Liver (tissue), 8 donors: ENCODE measurements at regions not wholly inside any gene's neighbourhood (a gene's known extent, or its start where the extent isn't known, plus 50 kb on each side); places are given as distances from the start of the nearest gene placed in this dataset.

ENCODE experiments used
- DNase-seq: peaks from one replicate; pipeline ENCODE4 v3.0.0-alpha.2; 2017; ENCODE audit warnings: low spot score
- H3K27ac ChIP-seq, 2 donors: one replicate each; pipeline ENCODE4 v1.7.0; 2013; ENCODE audit warnings: inconsistent platforms in 2 of 2, low read length in 2 of 2, control low read depth in 1 of 2, low read depth in 1 of 2, mild to moderate bottlenecking in 1 of 2
- H3K27me3 ChIP-seq, 4 donors: one replicate each; pipeline versions ENCODE4 v1.6.1 to v1.7.0; 2013; ENCODE audit warnings: low read length in 3 of 4, inconsistent platforms in 1 of 4, mild to moderate bottlenecking in 1 of 4, moderate library complexity in 1 of 4; ENCODE audit not compliant: control insufficient read depth in 4 of 4, insufficient read depth in 4 of 4
- H3K36me3 ChIP-seq, 4 donors: one replicate each; pipeline versions ENCODE4 v1.6.1 to v1.7.0; 2013; ENCODE audit warnings: low read length in 3 of 4, mild to moderate bottlenecking in 3 of 4, low read depth in 1 of 4, moderate library complexity in 1 of 4; ENCODE audit not compliant: control insufficient read depth in 4 of 4, insufficient read depth in 3 of 4
- H3K4me1 ChIP-seq, 4 donors: one replicate each; pipeline versions ENCODE4 v1.6.1 to v1.7.0; 2013; ENCODE audit warnings: low read length in 3 of 4, mild to moderate bottlenecking in 3 of 4, moderate library complexity in 1 of 4; ENCODE audit not compliant: control insufficient read depth in 4 of 4, insufficient read depth in 4 of 4
- H3K4me3 ChIP-seq, 3 donors: one replicate each; pipeline versions ENCODE4 v1.6.1 to v1.7.0; 2013; ENCODE audit warnings: low read length in 3 of 3, control low read depth in 1 of 3, low read depth in 1 of 3, mild to moderate bottlenecking in 1 of 3
- H3K9ac ChIP-seq, 2 donors: one replicate each; pipeline ENCODE4 v1.7.0; 2013; ENCODE audit warnings: low read length in 2 of 2, mild to moderate bottlenecking in 2 of 2, moderate library complexity in 2 of 2, control low read depth in 1 of 2, low read depth in 1 of 2
- H3K9me3 ChIP-seq, 4 donors: one replicate each; pipeline versions ENCODE4 v1.6.1 to v1.7.0; 2013; ENCODE audit warnings: low read length in 3 of 4; ENCODE audit not compliant: control insufficient read depth in 4 of 4
- CTCF ChIP-seq: fragments of 150-350 bp; IDR thresholded peaks from 2 replicates; pipeline ENCODE4 v1.5.1; 2017; ENCODE audit warnings: improper control_type of control experiment, low read depth, low read length; ENCODE audit not compliant: missing input control
- EGR1 ChIP-seq, 2 donors: IDR thresholded peaks; 2 replicates each; pipeline ENCODE4 v1.6.1; 2016 to 2018; ENCODE audit warnings: antibody characterized with exemption in 2 of 2, low read depth in 2 of 2
- FOXA1 ChIP-seq: IDR thresholded peaks from 2 replicates; pipeline ENCODE4 v1.6.1; 2016; ENCODE audit warnings: antibody characterized with exemption
- FOXA2 ChIP-seq: IDR thresholded peaks from 2 replicates; pipeline ENCODE4 v1.6.1; 2016; ENCODE audit warnings: antibody characterized with exemption
- GABPA ChIP-seq, 2 donors: IDR thresholded peaks in 1 of 2; conservative IDR thresholded peaks in 1 of 2; 2 replicates each; pipeline ENCODE4 v1.6.1; 2016; ENCODE audit warnings: antibody characterized with exemption in 2 of 2, mild to moderate bottlenecking in 1 of 2, moderate library complexity in 1 of 2
- HNF4A ChIP-seq, 2 donors: conservative IDR thresholded peaks; 2 replicates each; pipeline ENCODE4 v1.6.1; 2016; ENCODE audit warnings: antibody characterized with exemption in 2 of 2, mild to moderate bottlenecking in 2 of 2
- JUND ChIP-seq, 2 donors: IDR thresholded peaks; 2 replicates each; pipeline ENCODE4 v1.6.1; 2016; ENCODE audit warnings: antibody characterized with exemption in 2 of 2
- MAX ChIP-seq: IDR thresholded peaks from 2 replicates; pipeline ENCODE4 v1.6.1; 2016; ENCODE audit warnings: antibody characterized with exemption
- NR2F2 ChIP-seq: IDR thresholded peaks from 2 replicates; pipeline ENCODE4 v1.6.1; 2016; ENCODE audit warnings: antibody characterized with exemption
- RAD21 ChIP-seq, 2 donors: IDR thresholded peaks; 2 replicates each; pipeline ENCODE4 v1.6.1; 2016; ENCODE audit warnings: antibody characterized with exemption in 2 of 2, mild to moderate bottlenecking in 2 of 2
- SP1 ChIP-seq: IDR thresholded peaks from 2 replicates; pipeline ENCODE4 v1.6.1; 2018; ENCODE audit warnings: antibody characterized with exemption, mild to moderate bottlenecking
- TAF1 ChIP-seq: conservative IDR thresholded peaks from 2 replicates; pipeline ENCODE4 v1.6.1; 2016; ENCODE audit warnings: antibody characterized with exemption, mild to moderate bottlenecking
- YY1 ChIP-seq: IDR thresholded peaks from 2 replicates; pipeline ENCODE4 v1.6.1; 2016; ENCODE audit warnings: antibody characterized with exemption, mild to moderate bottlenecking
- WGBS: extraction: QIAGEN DNeasy Blood & Tissue Kit; methylation state at CpG from one replicate; pipeline ENCODE4 v1.1.7; 2013; 5-methylcytosine and 5-hydroxymethylcytosine counted together
- TF ChIP-seq, protein P1 (sequence below): IDR thresholded peaks from 2 replicates; pipeline ENCODE4 v1.6.1; 2016; ENCODE audit warnings: antibody characterized with exemption
- TF ChIP-seq, protein P2 (sequence below): IDR thresholded peaks from 2 replicates; pipeline ENCODE4 v1.6.1; 2016; ENCODE audit warnings: antibody characterized with exemption, mild to moderate bottlenecking
- TF ChIP-seq, protein P3 (sequence below): IDR thresholded peaks from 2 replicates; pipeline ENCODE4 v1.6.1; 2016; ENCODE audit warnings: antibody characterized with exemption
- donor health status: healthy.
- donor health status: healthy.
- donor health status: healthy.
- donor health status: healthy.
- donor health status: healthy.

DNA sequence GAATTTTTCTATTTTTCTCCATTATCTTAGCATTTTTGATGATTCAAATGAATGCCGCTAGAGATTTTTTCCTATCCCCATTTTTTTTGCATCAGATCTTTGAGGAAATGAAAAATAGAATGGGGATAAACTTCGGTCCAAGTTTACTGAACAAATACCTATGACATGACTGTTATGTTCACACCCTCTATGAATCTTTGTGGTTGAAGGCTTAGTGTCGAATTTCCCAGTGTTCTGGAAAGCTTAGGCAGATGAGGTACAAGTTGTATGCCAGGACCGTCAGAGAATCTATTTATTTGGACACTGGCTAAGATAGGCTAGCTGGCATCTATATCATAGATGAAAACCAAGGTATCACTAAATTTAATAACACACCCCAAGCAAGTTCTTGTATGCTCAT is 123.4 kb downstream of the SPCS3 start:
- WGBS = 50% methylated on average over 4 of the region's 4 CpGs
- TF ChIP-seq SP1 = no peak
- TF ChIP-seq JUND (IDR thresholded peaks at IDR 0.05) = no peak
- TF ChIP-seq NR2F2 = no peak
- no peak for TF ChIP-seq FOXA1
- no peak for TF ChIP-seq MAX
- TF ChIP-seq, protein P1, sequence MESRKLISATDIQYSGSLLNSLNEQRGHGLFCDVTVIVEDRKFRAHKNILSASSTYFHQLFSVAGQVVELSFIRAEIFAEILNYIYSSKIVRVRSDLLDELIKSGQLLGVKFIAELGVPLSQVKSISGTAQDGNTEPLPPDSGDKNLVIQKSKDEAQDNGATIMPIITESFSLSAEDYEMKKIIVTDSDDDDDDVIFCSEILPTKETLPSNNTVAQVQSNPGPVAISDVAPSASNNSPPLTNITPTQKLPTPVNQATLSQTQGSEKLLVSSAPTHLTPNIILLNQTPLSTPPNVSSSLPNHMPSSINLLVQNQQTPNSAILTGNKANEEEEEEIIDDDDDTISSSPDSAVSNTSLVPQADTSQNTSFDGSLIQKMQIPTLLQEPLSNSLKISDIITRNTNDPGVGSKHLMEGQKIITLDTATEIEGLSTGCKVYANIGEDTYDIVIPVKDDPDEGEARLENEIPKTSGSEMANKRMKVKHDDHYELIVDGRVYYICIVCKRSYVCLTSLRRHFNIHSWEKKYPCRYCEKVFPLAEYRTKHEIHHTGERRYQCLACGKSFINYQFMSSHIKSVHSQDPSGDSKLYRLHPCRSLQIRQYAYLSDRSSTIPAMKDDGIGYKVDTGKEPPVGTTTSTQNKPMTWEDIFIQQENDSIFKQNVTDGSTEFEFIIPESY = no peak
- TF ChIP-seq TAF1 = no peak
- TF ChIP-seq, protein P2, sequence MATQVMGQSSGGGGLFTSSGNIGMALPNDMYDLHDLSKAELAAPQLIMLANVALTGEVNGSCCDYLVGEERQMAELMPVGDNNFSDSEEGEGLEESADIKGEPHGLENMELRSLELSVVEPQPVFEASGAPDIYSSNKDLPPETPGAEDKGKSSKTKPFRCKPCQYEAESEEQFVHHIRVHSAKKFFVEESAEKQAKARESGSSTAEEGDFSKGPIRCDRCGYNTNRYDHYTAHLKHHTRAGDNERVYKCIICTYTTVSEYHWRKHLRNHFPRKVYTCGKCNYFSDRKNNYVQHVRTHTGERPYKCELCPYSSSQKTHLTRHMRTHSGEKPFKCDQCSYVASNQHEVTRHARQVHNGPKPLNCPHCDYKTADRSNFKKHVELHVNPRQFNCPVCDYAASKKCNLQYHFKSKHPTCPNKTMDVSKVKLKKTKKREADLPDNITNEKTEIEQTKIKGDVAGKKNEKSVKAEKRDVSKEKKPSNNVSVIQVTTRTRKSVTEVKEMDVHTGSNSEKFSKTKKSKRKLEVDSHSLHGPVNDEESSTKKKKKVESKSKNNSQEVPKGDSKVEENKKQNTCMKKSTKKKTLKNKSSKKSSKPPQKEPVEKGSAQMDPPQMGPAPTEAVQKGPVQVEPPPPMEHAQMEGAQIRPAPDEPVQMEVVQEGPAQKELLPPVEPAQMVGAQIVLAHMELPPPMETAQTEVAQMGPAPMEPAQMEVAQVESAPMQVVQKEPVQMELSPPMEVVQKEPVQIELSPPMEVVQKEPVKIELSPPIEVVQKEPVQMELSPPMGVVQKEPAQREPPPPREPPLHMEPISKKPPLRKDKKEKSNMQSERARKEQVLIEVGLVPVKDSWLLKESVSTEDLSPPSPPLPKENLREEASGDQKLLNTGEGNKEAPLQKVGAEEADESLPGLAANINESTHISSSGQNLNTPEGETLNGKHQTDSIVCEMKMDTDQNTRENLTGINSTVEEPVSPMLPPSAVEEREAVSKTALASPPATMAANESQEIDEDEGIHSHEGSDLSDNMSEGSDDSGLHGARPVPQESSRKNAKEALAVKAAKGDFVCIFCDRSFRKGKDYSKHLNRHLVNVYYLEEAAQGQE = no peak
- TF ChIP-seq YY1 = no peak
- H3K36me3 ChIP-seq = no peaks in the 10 kb centered on the region
- H3K27ac ChIP-seq = no peak overlapping the region
- no peak overlapping the region for H3K4me3 ChIP-seq
- H3K9me3 ChIP-seq = peaks cover 0 to 2% (median 0%) of the 10 kb centered on the region in 4 donors
- H3K9ac ChIP-seq = no peak overlapping the region
- DNase-seq = no peak
- no peaks in the 10 kb centered on the region for H3K4me1 ChIP-seq
- H3K27me3 ChIP-seq = no peaks in the 10 kb centered on the region

DNA sequence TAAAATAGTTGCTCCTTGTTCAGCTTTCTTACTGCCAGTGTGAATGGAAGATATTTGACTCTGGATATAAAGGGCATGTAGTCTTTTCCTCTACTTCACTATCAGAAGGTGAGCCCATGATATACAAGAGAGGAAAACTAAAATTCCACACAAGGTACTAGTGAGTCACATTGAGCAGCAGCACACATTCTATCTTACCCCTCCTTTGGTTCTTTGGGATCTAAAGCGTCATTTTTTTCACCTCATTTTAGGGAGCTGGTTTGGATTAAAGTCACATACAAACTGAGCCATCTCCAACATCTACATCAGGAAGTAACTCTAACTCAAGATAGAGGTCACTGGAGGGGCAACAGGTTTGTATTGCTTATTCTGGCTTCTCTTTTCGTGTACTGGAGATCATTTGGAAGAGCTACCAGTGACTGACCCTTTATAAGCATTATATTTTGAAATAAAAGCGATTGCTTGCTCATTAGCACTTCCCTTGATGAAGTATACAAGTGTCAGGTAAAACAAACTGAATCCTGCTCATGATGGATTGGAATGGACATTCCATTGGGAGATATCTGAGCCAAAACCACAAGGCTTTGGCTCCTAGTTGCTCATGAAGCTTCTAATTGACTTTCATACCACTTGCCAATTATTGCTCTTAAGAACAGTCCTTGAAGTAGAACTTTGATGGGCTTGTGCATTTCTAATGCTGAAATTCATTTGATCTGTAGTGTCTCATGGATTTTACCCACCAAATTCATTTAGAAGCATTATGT is 124.1 kb downstream of the SPCS3 start:
- Histone ChIP-seq H3K27ac (no peak overlapping the region), H3K36me3 (no peaks in the 10 kb centered on the region), H3K9ac (no peak overlapping the region), H3K4me3 (no peak overlapping the region), H3K9me3 (peaks cover 0 to 2% (median 0%) of the 10 kb centered on the region in 4 donors), H3K4me1 (no peaks in the 10 kb centered on the region), H3K27me3 (no peaks in the 10 kb centered on the region)
- DNase-seq = no peak
- 48% methylated on average over 3 of the region's 3 CpGs for WGBS
- no peak for TF ChIP-seq YY1
- TF ChIP-seq SP1 = no peak
- TF ChIP-seq, protein P2 = no peak
- no peak for TF ChIP-seq FOXA2
- TF ChIP-seq HNF4A (conservative IDR thresholded peaks at IDR 0.05) = no peak
- no peak for TF ChIP-seq FOXA1
- no peak for TF ChIP-seq RAD21 (IDR thresholded peaks at IDR 0.05)
- TF ChIP-seq, protein P3, sequence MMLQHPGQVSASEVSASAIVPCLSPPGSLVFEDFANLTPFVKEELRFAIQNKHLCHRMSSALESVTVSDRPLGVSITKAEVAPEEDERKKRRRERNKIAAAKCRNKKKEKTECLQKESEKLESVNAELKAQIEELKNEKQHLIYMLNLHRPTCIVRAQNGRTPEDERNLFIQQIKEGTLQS = no peak
- no peak for TF ChIP-seq TAF1
- TF ChIP-seq NR2F2 = no peak
- TF ChIP-seq CTCF = no peak
- TF ChIP-seq GABPA (IDR thresholded peaks at IDR 0.05 in 1 of 2, conservative IDR thresholded peaks at IDR 0.05 in 1 of 2) = no peak
- no peak for TF ChIP-seq JUND (IDR thresholded peaks at IDR 0.05)
- TF ChIP-seq, protein P1 = no peak
- no peak for TF ChIP-seq EGR1 (IDR thresholded peaks at IDR 0.05; ENCODE audit: low read depth in 2 of 2)
